ENCODE measurements at regions not wholly inside any gene's neighbourhood (a gene's known extent, or its start where the extent isn't known, plus 50 kb on each side); places are given as distances from the start of the nearest gene placed in this dataset.
"Not testable (repeated sequence)": the region's sequence is repeated elsewhere in the genome, so short reads cannot be mapped to it uniquely, and the experiment has no call there.

- DNase-seq = no peak
Observed at GRCh38 chr4:34921391-34921790, 1322.9 kb downstream of the ARAP2 start.

GRCh38 chr4:34922325-34922724 is 1322.0 kb downstream of the ARAP2 start:
- DNase-seq = no peak

GRCh38 chr4:34932591-34932990 is 1311.7 kb downstream of the ARAP2 start:
- DNase-seq = no peak

GRCh38 chr4:34935739-34936138 is 1308.6 kb downstream of the ARAP2 start:
- DNase-seq = no peak

GRCh38 chr4:34939073-34939472 is 1305.2 kb downstream of the ARAP2 start:
- DNase-seq = no peak

GRCh38 chr4:34943741-34944386 is 1300.5 kb downstream of the ARAP2 start:
- DNase-seq = no peak

- no peak for DNase-seq
Observed at GRCh38 chr4:34950926-34951325, 1293.4 kb downstream of the ARAP2 start.

- no peak for DNase-seq
Observed at GRCh38 chr4:34953145-34953799, 1291.0 kb downstream of the ARAP2 start.

GRCh38 chr4:34964613-34965012 is 1279.7 kb downstream of the ARAP2 start:
- no peak for DNase-seq

GRCh38 chr4:34972189-34972588 is 1272.1 kb downstream of the ARAP2 start:
- no peak for DNase-seq

GRCh38 chr4:34973650-34974312 is 1270.5 kb downstream of the ARAP2 start:
- no peak for DNase-seq

GRCh38 chr4:34974313-34974680 is 1270.0 kb downstream of the ARAP2 start:
- DNase-seq = no peak

GRCh38 chr4:35021222-35021621 is 1223.1 kb downstream of the ARAP2 start:
- DNase-seq = not testable (repeated sequence)

- no peak for DNase-seq
Observed at GRCh38 chr4:35025152-35025834, 1219.0 kb downstream of the ARAP2 start.

GRCh38 chr4:35038079-35038805 is 1206.1 kb downstream of the ARAP2 start:
- DNase-seq = no peak

- no peak for DNase-seq
Observed at GRCh38 chr4:35038845-35039244, 1205.5 kb downstream of the ARAP2 start.

GRCh38 chr4:35052546-35052945 is 1191.8 kb downstream of the ARAP2 start:
- no peak for DNase-seq

GRCh38 chr4:35063031-35063570 is 1181.2 kb downstream of the ARAP2 start:
- no peak for DNase-seq

GRCh38 chr4:35066406-35066805 is 1177.9 kb downstream of the ARAP2 start:
- DNase-seq = no peak

- DNase-seq = no peak
Observed at GRCh38 chr4:35080799-35081198, 1163.5 kb downstream of the ARAP2 start.

- no peak for DNase-seq
Observed at GRCh38 chr4:35087218-35087617, 1157.1 kb downstream of the ARAP2 start.

- DNase-seq = no peak
Observed at GRCh38 chr4:35100932-35101331, 1143.4 kb downstream of the ARAP2 start.

- DNase-seq = no peak
Observed at GRCh38 chr4:35102066-35102465, 1142.2 kb downstream of the ARAP2 start.

All from CD4-positive, alpha-beta T cell treated with Interleukin-21 for 1 hour (primary cell).